Heart left ventricle (tissue), 16 donors: ENCODE measurements at regions not wholly inside any gene's neighbourhood (a gene's known extent, or its start where the extent isn't known, plus 50 kb on each side); places are given as distances from the start of the nearest gene placed in this dataset.

Source experiments
- ATAC-seq, 4 donors: fragments of 200-7000 bp; cut with Tn5 transposase; one replicate each; pipeline ENCODE4 v1.9.1; 2020 to 2022; ENCODE audit warnings: moderate library complexity in 4 of 4, mild to moderate bottlenecking in 3 of 4, moderate number of reproducible peaks in 1 of 4
- DNase-seq, 5 donors: peaks; one replicate each; pipeline ENCODE4 v3.0.0-alpha.2; 2020
- H3K27ac ChIP-seq, 12 donors: fragments of 200-600 bp; sonication (generic) in 4 of 12; one replicate each; pipeline versions ENCODE4 v1.5.0 to v1.8.0; 2016 to 2022; ENCODE audit warnings: mild to moderate bottlenecking in 2 of 12
- H3K27me3 ChIP-seq, 9 donors: fragments of 200-600 bp; sonication (generic) in 2 of 9; one replicate each; pipeline versions ENCODE4 v1.5.1 to v1.8.0; 2016 to 2022; ENCODE audit warnings: mild to moderate bottlenecking in 3 of 9
- H3K36me3 ChIP-seq, 9 donors: fragments of 200-600 bp; sonication (generic) in 2 of 9; one replicate each; pipeline versions ENCODE4 v1.5.0 to v1.8.0; 2018 to 2022; ENCODE audit warnings: mild to moderate bottlenecking in 2 of 9
- H3K4me1 ChIP-seq, 12 donors: fragments of 200-600 bp; sonication (generic) in 4 of 12; one replicate each; pipeline versions ENCODE4 v1.5.0 to v1.8.0; 2016 to 2022; ENCODE audit warnings: mild to moderate bottlenecking in 3 of 12
- H3K4me3 ChIP-seq, 12 donors: fragments of 200-600 bp; sonication (generic) in 4 of 12; one replicate each; pipeline versions ENCODE4 v1.5.0 to v1.8.0; 2017 to 2022; ENCODE audit warnings: mild to moderate bottlenecking in 9 of 12, moderate library complexity in 4 of 12
- H3K9me3 ChIP-seq, 12 donors: fragments of 200-600 bp; sonication (generic) in 4 of 12; one replicate each; pipeline versions ENCODE4 v1.5.0 to v1.8.0; 2016 to 2022; ENCODE audit warnings: mild to moderate bottlenecking in 1 of 12
- CTCF ChIP-seq, 12 donors: fragments of 200-600 bp; sonication (generic) in 4 of 12; IDR thresholded peaks; one replicate each; pipeline versions ENCODE4 v1.5.0 to v1.8.0; 2018 to 2022; ENCODE audit warnings: antibody characterized with exemption in 12 of 12, mild to moderate bottlenecking in 5 of 12
- POLR2A ChIP-seq, 2 donors: fragments of 450-650 bp; IDR thresholded peaks; one replicate each; pipeline ENCODE4 v1.6.1; 2017; ENCODE audit warnings: antibody characterized with exemption in 2 of 2, mild to moderate bottlenecking in 2 of 2, moderate library complexity in 2 of 2
- WGBS, 4 donors: extraction: QIAGEN DNeasy Blood & Tissue Kit in 2 of 4; methylation state at CpG; one replicate each; pipeline versions ENCODE4 v1.1.5 to v1.1.7; 2013 to 2018; 5-methylcytosine and 5-hydroxymethylcytosine counted together
- intact Hi-C, 10 donors: fragments of 100-400 bp; cut with DNase I; formaldehyde crosslinking; loops; one replicate each; pipeline versions ENCODE4 v1.11.1 to v1.14.2; 2022
- donor health status: ischemic (EF 13 %, LVEDD 7.1; RV severe dilation, severe dysfunction).
- donor health status: healthy with polysubstance abuse.
- donor health status: DM: no; HTN: yes; CAD: no.
- donor health status: DM: no; HTN: no; CAD: no.
- donor health status: ischemic (EF 25% LVEDD 6.9; RV normal size, moderate dysfunction).
- donor health status: ischemic (EF 25% LVEDD 5.7; RV mildly dilated, moderate dysfunction).
- donor health status: healthy.
- donor health status: DM: yes; HTN: yes; CAD: no.
- donor health status: ischemic (EF 35%, LVEDD 5.7; RV mildly dilated, moderate dysfunction).
- donor health status: nonischemic (EF 11% LVEDD 7.7; RV severe dilation, severe dysfunction).
- donor health status: DM: yes; HTN: yes; CAD: no.
- donor health status: PGD.
- donor health status: ischemic (EF 29% LVEDD 5.4; RV normal size, mild dysfunction).
- donor health status: nonischemic (EF 23%, LVEDD 6.1; RV moderate dilation, normal function).

- 66 to 79% (median 77%) methylated on average over 11 of the region's 11 CpGs for WGBS, 4 donors
- Histone ChIP-seq H3K9me3 (no peaks in the 10 kb centered on the region), H3K4me1 (no peaks in the 10 kb centered on the region), H3K27me3 (peaks cover 0 to 23% (median 0%) of the 10 kb centered on the region in 9 donors), H3K27ac (no peak overlapping the region), H3K4me3 (no peak overlapping the region), H3K36me3 (no peaks in the 10 kb centered on the region)
- DNase-seq: no peak
- intact Hi-C loops: no loop called here
- ATAC-seq: no peak
- TF ChIP-seq POLR2A (IDR thresholded peaks at IDR 0.05) (no peak), CTCF (IDR thresholded peaks at IDR 0.05) (no peak)
Observed at GRCh38 chr7:155166108-155166507, 96.0 kb downstream of the HTR5A start.

GRCh38 chr7:155166673-155167370 is 96.7 kb downstream of the HTR5A start:
- H3K27ac ChIP-seq: no peak overlapping the region
- no peaks in the 10 kb centered on the region for H3K36me3 ChIP-seq
- no peaks in the 10 kb centered on the region for H3K4me1 ChIP-seq
- no peak overlapping the region for H3K4me3 ChIP-seq
- intact Hi-C loops: no loop called here
- TF ChIP-seq CTCF (IDR thresholded peaks at IDR 0.05) (no peak), POLR2A (IDR thresholded peaks at IDR 0.05) (no peak)
- 63 to 87% (median 79%) methylated on average over 25 to 28 of the region's 28 CpGs for WGBS, 4 donors
- DNase-seq (peak in 1 of 5 donors; percentile 45), ATAC-seq (peak in 2 of 4 donors; percentile 72 to 91)
- H3K9me3 ChIP-seq: no peaks in the 10 kb centered on the region
- peaks cover 0 to 23% (median 0%) of the 10 kb centered on the region in 9 donors for H3K27me3 ChIP-seq

- intact Hi-C loops: no loop called here
- no peak overlapping the region for H3K4me3 ChIP-seq
- DNase-seq (no peak), ATAC-seq (no peak)
- no peaks in the 10 kb centered on the region for H3K9me3 ChIP-seq
- no peak overlapping the region for H3K27ac ChIP-seq
- H3K27me3 ChIP-seq: peaks cover 0 to 23% (median 0%) of the 10 kb centered on the region in 9 donors
- no peaks in the 10 kb centered on the region for H3K4me1 ChIP-seq
- 76 to 85% (median 82%) methylated on average over 10 to 19 of the region's 19 CpGs for WGBS, 4 donors
- H3K36me3 ChIP-seq: no peaks in the 10 kb centered on the region
- TF ChIP-seq CTCF (IDR thresholded peaks at IDR 0.05): no peak
- TF ChIP-seq POLR2A (IDR thresholded peaks at IDR 0.05): no peak
Observed at GRCh38 chr7:155167706-155168365, 97.7 kb downstream of the HTR5A start.

- DNase-seq (no peak), ATAC-seq (no peak)
- Histone ChIP-seq H3K27ac (no peak overlapping the region), H3K36me3 (no peaks in the 10 kb centered on the region), H3K4me3 (no peak overlapping the region), H3K9me3 (no peaks in the 10 kb centered on the region), H3K4me1 (no peaks in the 10 kb centered on the region), H3K27me3 (peaks cover 0 to 23% (median 0%) of the 10 kb centered on the region in 9 donors)
- intact Hi-C loops: no loop called here
- 82 to 84% (median 83%) methylated on average over 14 of the region's 14 CpGs for WGBS, 4 donors
- no peak for TF ChIP-seq POLR2A (IDR thresholded peaks at IDR 0.05)
- TF ChIP-seq CTCF (IDR thresholded peaks at IDR 0.05): no peak
Observed at GRCh38 chr7:155168597-155169480, 98.7 kb downstream of the HTR5A start.
